OCI-LY3 (cell line): ENCODE measurements at regions not wholly inside any gene's neighbourhood (a gene's known extent, or its start where the extent isn't known, plus 50 kb on each side); places are given as distances from the start of the nearest gene placed in this dataset.

Source experiments
- EZH2phosphoT487 ChIP-seq: fragments of 200-600 bp; shearing (Covaris generic); IDR thresholded peaks from 2 replicates; pipeline ENCODE4 v1.6.1; 2018; ENCODE audit warnings: antibody characterized with exemption, mixed run types, low read depth
- TF ChIP-seq, protein P1 (sequence below): fragments of 200-600, 300-600 bp; sonication (generic); IDR thresholded peaks from 2 replicates; pipeline ENCODE4 v1.5.1; 2014; ENCODE audit warnings: antibody characterized with exemption, low read length, low read depth

DNA sequence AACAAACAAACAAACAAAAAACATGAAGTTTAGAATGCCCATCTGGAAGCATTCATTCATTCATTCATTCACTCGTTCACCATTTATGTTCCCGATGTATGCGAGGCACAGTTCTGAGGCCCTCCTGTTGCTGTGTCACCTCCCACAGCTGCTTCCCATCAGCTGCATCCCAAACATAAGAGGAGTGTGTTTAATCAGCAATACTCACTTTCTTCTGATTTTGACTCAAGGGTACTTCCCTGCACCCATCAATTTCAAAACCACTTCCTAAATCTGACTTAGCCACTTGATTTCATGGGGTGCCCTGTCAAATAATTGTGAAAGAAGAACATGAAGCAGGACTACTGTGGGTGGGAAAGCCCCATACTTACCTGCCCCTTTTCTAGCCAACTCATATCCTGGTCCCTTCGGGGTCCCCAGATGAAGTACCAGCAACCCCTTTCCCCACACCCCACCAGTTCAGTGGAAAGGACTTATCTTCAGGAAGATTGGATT, 128.0 kb upstream of the IL12B start:
- TF ChIP-seq, protein P1, sequence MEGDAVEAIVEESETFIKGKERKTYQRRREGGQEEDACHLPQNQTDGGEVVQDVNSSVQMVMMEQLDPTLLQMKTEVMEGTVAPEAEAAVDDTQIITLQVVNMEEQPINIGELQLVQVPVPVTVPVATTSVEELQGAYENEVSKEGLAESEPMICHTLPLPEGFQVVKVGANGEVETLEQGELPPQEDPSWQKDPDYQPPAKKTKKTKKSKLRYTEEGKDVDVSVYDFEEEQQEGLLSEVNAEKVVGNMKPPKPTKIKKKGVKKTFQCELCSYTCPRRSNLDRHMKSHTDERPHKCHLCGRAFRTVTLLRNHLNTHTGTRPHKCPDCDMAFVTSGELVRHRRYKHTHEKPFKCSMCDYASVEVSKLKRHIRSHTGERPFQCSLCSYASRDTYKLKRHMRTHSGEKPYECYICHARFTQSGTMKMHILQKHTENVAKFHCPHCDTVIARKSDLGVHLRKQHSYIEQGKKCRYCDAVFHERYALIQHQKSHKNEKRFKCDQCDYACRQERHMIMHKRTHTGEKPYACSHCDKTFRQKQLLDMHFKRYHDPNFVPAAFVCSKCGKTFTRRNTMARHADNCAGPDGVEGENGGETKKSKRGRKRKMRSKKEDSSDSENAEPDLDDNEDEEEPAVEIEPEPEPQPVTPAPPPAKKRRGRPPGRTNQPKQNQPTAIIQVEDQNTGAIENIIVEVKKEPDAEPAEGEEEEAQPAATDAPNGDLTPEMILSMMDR, result no peak
- peak; percentile 69; the same call in 1 of the 2 replicates for TF ChIP-seq EZH2phosphoT487
